SK-N-SH (cell line): ENCODE measurements at regions not wholly inside any gene's neighbourhood (a gene's known extent, or its start where the extent isn't known, plus 50 kb on each side); places are given as distances from the start of the nearest gene placed in this dataset.
"Not testable (repeated sequence)": the region's sequence is repeated elsewhere in the genome, so short reads cannot be mapped to it uniquely, and the experiment has no call there.

ENCODE experiments used
- CTCF ChIA-PET: fragments of 300-600, 350-600 bp; formaldehyde crosslinking; extraction: SDS; loops from one replicate; lab custom pipeline; 2021; lab: Yijun Ruan, JAX
- POLR2A ChIA-PET: fragments of 350-600 bp; sonication (Branson Sonifier 250); formaldehyde crosslinking; extraction: SDS; loops from one replicate; lab custom pipeline; 2020; ENCODE audit warnings: antibody characterized with exemption, inconsistent platforms; lab: Yijun Ruan, JAX
- DNase-seq: peaks from one replicate; pipeline ENCODE4 v3.0.0; 2012
- H2AFZ ChIP-seq: fragments of 200-600 bp; sonication (generic); 2 replicates; pipeline ENCODE4 v1.8.1; 2016; ENCODE audit warnings: antibody characterized with exemption, mild to moderate bottlenecking, low read depth
- H3F3A ChIP-seq: fragments of 200-600 bp; sonication (generic); replicated peaks from 2 replicates; pipeline ENCODE3; 2016; ENCODE audit warnings: antibody characterized with exemption, mild to moderate bottlenecking; ENCODE audit not compliant: insufficient read depth
- H3K27ac ChIP-seq, 2 experiments: fragments of 200-500 bp in 1 of 2; fragments of 200-600 bp in 1 of 2; sonication (Bioruptor generic) in 1 of 2; sonication (generic), shearing (Covaris generic) in 1 of 2; 2 replicates each; pipeline versions ENCODE4 v1.5.1 to v1.6.1; 2014 to 2016; ENCODE audit warnings: low read depth in 2 of 2, inconsistent platforms in 1 of 2, low read length in 1 of 2, mild to moderate bottlenecking in 1 of 2, mixed read lengths in 1 of 2
- H3K27me3 ChIP-seq: fragments of 200-600 bp; sonication (generic), shearing (Covaris generic); 2 replicates; pipeline ENCODE4 v1.6.1; 2016; ENCODE audit warnings: mixed run types; ENCODE audit not compliant: insufficient read depth
- H3K36me3 ChIP-seq, 2 experiments: fragments of 200-500 bp in 1 of 2; fragments of 200-600 bp in 1 of 2; sonication (Bioruptor generic) in 1 of 2; sonication (generic) in 1 of 2; replicated peaks in 1 of 2; 2 replicates each; pipeline versions ENCODE3 to v1.5.1; 2014 to 2016; ENCODE audit warnings: low read length in 1 of 2, mild to moderate bottlenecking in 1 of 2; ENCODE audit not compliant: insufficient read depth in 2 of 2, control insufficient read depth in 1 of 2
- H3K4me1 ChIP-seq, 2 experiments: fragments of 200-500 bp in 1 of 2; fragments of 200-600 bp in 1 of 2; sonication (Bioruptor generic) in 1 of 2; sonication (generic), shearing (Covaris generic) in 1 of 2; 2 replicates each; pipeline versions ENCODE4 v1.5.1 to v1.6.1; 2014 to 2016; ENCODE audit warnings: low read depth in 1 of 2, low read length in 1 of 2, mixed run types in 1 of 2; ENCODE audit not compliant: insufficient read depth in 2 of 2, control insufficient read depth in 1 of 2
- H3K4me2 ChIP-seq: fragments of 200-600 bp; sonication (generic), shearing (Covaris generic); 2 replicates; pipeline ENCODE4 v1.6.1; 2017; ENCODE audit warnings: mixed run types
- H3K4me3 ChIP-seq, 2 experiments: fragments of 200-500 bp in 1 of 2; fragments of 200-600 bp in 1 of 2; sonication (Bioruptor generic) in 1 of 2; sonication (generic), shearing (Covaris generic) in 1 of 2; 2 replicates each; pipeline versions ENCODE4 v1.5.1 to v1.8.1; 2014 to 2016; ENCODE audit warnings: low read depth in 2 of 2, inconsistent platforms in 1 of 2, low read length in 1 of 2, mild to moderate bottlenecking in 1 of 2, mixed read lengths in 1 of 2, moderate library complexity in 1 of 2
- H3K79me2 ChIP-seq: fragments of 200-600 bp; sonication (generic); 2 replicates; pipeline ENCODE4 v1.8.1; 2017; ENCODE audit warnings: mild to moderate bottlenecking; ENCODE audit not compliant: insufficient read depth
- H3K9ac ChIP-seq: fragments of 200-600 bp; sonication (generic); 2 replicates; pipeline ENCODE4 v1.6.1; 2017; ENCODE audit warnings: mixed run types
- H3K9me2 ChIP-seq: fragments of 200-600 bp; sonication (generic); 2 replicates; pipeline ENCODE4 v1.6.1; 2017; ENCODE audit warnings: mixed run types
- H3K9me3 ChIP-seq: fragments of 200-600 bp; sonication (generic); 2 replicates; pipeline ENCODE4 v1.6.1; 2017; ENCODE audit warnings: mixed run types, mild to moderate bottlenecking, moderate library complexity
- H4K20me1 ChIP-seq: fragments of 200-600 bp; sonication (generic); 2 replicates; pipeline ENCODE4 v1.6.1; 2017; ENCODE audit warnings: mild to moderate bottlenecking, mixed run types; ENCODE audit not compliant: insufficient read depth
- WGBS: methylation state at CpG from one replicate; pipeline ENCODE4 v1.1.6; 2017; ENCODE audit warnings: low lambda C conversion rate; 5-methylcytosine and 5-hydroxymethylcytosine counted together

DNA sequence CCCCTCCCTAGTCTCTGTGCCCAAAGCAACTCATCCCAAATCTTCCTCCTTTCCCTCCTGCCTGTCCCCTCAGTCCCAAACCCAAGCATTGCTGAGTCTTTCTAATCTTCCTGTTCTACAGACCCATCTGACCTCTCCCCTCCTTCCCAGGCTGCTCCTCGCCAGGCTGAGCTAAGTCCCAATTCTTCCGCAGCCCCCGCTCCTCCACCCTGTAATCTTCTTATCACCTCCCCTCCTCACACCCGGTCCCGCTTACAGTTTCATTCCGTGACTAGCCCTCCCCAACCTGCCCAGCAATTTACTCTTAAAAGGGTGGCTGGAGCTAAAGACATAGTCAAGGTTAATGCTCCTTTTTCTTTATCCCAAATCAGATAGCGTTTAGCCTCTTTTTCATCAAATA, 86.8 kb upstream of the ALDH3B2 start:
- 67% methylated on average over 7 of the region's 7 CpGs for WGBS
- peaks cover 13% of the 10 kb centered on the region for H3K27me3 ChIP-seq
- H3K27ac ChIP-seq, POLR2A ChIA-PET, H3K4me1 ChIP-seq, H2AFZ ChIP-seq, H3K36me3 ChIP-seq, CTCF ChIA-PET, H3K4me2 ChIP-seq, H4K20me1 ChIP-seq, H3K79me2 ChIP-seq, H3K9me3 ChIP-seq, H3F3A ChIP-seq, H3K4me3 ChIP-seq, H3K9ac ChIP-seq, H3K9me2 ChIP-seq, DNase-seq: not testable (repeated sequence)

DNA sequence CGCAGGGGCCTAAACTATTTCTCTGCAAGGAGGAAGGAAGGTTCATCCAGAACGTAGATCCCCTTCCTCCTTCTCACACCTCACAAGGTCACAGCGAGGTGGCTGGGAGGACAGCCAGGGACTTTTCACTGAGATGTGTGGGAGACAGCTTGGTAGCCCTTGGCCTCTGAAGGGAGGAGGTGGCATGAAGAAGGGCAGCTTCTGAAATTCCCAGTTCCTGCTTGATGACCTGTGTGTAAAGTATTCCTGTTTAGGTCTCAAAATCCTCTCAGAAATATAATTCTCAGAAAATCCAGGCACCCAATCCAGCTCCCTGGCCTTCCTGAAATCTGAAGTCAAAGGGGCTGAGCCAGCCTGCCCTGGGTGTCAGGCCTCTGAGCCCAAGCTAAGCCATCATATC, 84.9 kb upstream of the ALDH3B2 start:
- CTCF ChIA-PET, H3K9me2 ChIP-seq, H3K4me3 ChIP-seq, H3K4me1 ChIP-seq, H3K4me2 ChIP-seq, H3K9ac ChIP-seq, H3K79me2 ChIP-seq, H3K27ac ChIP-seq, H3K36me3 ChIP-seq, DNase-seq, H4K20me1 ChIP-seq, H3K9me3 ChIP-seq, POLR2A ChIA-PET, H3F3A ChIP-seq, H2AFZ ChIP-seq: not testable (repeated sequence)
- peaks cover 13% of the 10 kb centered on the region for H3K27me3 ChIP-seq
- whole genome bisulfite sequencing, result 59% methylated on average over 3 of the region's 3 CpGs

DNA sequence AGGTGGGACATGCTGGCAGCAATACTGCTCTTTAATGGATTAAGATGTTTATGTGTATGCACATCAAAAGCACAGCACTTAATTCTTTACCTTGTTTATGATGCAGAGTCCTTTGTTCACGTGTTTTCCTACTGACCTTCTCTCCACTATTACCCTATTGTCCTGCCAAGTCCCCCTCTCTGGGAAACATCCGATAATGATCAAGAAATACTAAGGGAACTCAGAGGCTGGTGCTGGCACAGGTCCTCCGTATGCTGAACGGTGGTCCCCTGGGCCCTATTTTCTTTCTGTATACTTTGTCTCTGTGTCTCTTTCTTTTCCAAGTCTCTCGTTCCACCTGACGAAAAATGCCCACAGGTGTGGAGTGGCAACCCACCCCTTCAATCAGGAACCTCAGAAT, 84.0 kb upstream of the ALDH3B2 start:
- H3K27me3 ChIP-seq, result peaks cover 13% of the 10 kb centered on the region
- H3K4me3 ChIP-seq, H3K9me2 ChIP-seq, H3K36me3 ChIP-seq, H3F3A ChIP-seq, H2AFZ ChIP-seq, POLR2A ChIA-PET, H3K27ac ChIP-seq, CTCF ChIA-PET, H3K4me2 ChIP-seq, DNase-seq, H3K9me3 ChIP-seq, H3K4me1 ChIP-seq, H3K79me2 ChIP-seq, H3K9ac ChIP-seq, H4K20me1 ChIP-seq: not testable (repeated sequence)
- 59% methylated on average over 6 of the region's 6 CpGs for WGBS

- H3K79me2 ChIP-seq, H3K4me2 ChIP-seq: not testable (repeated sequence)
- 63% methylated on average over 5 of the region's 5 CpGs for WGBS
These were observed 83.6 kb upstream of the ALDH3B2 start for GRCh38 chr11:67758009-67758408.

DNA sequence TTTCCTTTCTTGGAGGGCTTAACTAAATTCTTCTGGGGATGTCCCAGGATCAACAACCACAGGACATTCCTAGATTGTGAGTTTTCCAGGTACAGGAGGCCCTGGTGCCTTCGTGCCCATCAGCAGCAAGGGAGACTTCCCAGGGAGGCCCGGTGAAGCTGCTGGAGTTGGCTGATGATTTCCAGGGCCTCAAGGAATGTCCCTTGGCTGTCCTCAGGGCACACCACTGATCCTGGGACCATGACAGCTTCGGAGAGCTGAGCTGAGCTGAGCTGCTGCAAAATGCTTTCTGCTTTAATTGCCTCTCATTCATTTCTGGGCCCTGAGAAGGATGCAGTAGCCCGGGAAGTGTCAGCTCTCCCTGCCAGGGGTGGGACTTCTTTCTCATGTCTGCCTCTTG, 79.4 kb upstream of the ALDH3B2 start:
- H3K27ac ChIP-seq, H3F3A ChIP-seq, H3K9me2 ChIP-seq, H3K79me2 ChIP-seq, H3K4me2 ChIP-seq, POLR2A ChIA-PET, H3K27me3 ChIP-seq, DNase-seq, H3K9ac ChIP-seq, H3K9me3 ChIP-seq, H4K20me1 ChIP-seq, H3K4me3 ChIP-seq, CTCF ChIA-PET, H3K4me1 ChIP-seq, H3K36me3 ChIP-seq, H2AFZ ChIP-seq: not testable (repeated sequence)
- WGBS, result 44% methylated on average over 3 of the region's 4 CpGs

More at GRCh38 chr11:67758009-67758408, 83.6 kb upstream of the ALDH3B2 start:
- H3K9me3 ChIP-seq, H3K4me1 ChIP-seq, H3K27ac ChIP-seq, POLR2A ChIA-PET, H2AFZ ChIP-seq, H3F3A ChIP-seq, H3K36me3 ChIP-seq, H3K9me2 ChIP-seq, H3K9ac ChIP-seq, H4K20me1 ChIP-seq, DNase-seq, H3K4me3 ChIP-seq, CTCF ChIA-PET: not testable (repeated sequence)
- H3K27me3 ChIP-seq, result peaks cover 13% of the 10 kb centered on the region
